NCI-H2081 (cell line): ENCODE measurements at regions not wholly inside any gene's neighbourhood (a gene's known extent, or its start where the extent isn't known, plus 50 kb on each side); places are given as distances from the start of the nearest gene placed in this dataset.
"Not testable (repeated sequence)": the region's sequence is repeated elsewhere in the genome, so short reads cannot be mapped to it uniquely, and the experiment has no call there.

Source experiments
- DNase-seq, 2 experiments: peaks; one replicate each; lab custom pipeline; 2025; lab: John Stamatoyannopoulos, UW

- DNase-seq, result no peak
Observed at GRCh38 chr3:27661797-27662196, 60.3 kb downstream of the EOMES start.

GRCh38 chr3:27659279-27660021 is 62.7 kb downstream of the EOMES start:
- peak; percentile 31 to 43 for DNase-seq

GRCh38 chr3:27658741-27659140 is 63.4 kb downstream of the EOMES start:
- no peak for DNase-seq

DNA sequence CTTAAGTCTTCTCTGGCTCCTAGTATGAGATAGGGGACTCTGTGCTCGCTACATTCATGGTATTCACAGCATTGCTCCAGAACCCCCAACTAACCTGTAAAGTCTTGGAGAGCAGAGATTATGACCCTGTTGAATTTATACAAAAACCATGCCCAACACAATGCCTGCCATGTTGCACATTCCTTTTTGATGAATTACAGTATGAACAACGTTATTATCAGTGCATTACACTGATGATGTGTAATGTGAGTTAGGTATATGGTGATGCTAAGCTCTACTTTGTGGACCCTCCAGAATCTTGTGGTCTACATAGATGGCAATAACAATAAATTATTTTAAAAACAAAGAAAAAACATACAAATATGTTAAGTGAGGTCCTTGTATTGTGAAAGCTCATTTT is 64.3 kb downstream of the EOMES start:
- no peak for DNase-seq

GRCh38 chr3:27657404-27657803 is 64.7 kb downstream of the EOMES start:
- DNase-seq, result no peak

- DNase-seq, result no peak
Observed at GRCh38 chr3:27656790-27657189, 65.3 kb downstream of the EOMES start.

DNA sequence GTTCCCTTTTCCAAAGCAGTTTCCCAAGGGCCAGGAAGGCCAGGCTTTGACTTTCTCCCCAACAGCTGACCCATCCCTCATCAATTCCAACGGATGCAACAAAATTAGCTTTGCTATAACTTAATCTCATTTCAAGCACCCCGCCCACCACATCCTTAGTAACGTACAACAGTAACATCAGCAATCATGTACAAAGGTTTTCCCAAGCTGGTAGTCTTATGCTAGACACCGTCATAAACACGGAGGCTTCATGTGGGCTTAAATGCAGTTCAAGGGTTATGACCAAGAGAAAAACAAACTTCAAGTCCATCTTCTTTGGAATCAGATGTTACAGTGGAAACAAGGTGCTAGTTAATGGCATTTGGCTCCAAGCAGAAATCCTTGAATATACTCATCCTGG is 66.6 kb downstream of the EOMES start:
- DNase-seq, result no peak

DNA sequence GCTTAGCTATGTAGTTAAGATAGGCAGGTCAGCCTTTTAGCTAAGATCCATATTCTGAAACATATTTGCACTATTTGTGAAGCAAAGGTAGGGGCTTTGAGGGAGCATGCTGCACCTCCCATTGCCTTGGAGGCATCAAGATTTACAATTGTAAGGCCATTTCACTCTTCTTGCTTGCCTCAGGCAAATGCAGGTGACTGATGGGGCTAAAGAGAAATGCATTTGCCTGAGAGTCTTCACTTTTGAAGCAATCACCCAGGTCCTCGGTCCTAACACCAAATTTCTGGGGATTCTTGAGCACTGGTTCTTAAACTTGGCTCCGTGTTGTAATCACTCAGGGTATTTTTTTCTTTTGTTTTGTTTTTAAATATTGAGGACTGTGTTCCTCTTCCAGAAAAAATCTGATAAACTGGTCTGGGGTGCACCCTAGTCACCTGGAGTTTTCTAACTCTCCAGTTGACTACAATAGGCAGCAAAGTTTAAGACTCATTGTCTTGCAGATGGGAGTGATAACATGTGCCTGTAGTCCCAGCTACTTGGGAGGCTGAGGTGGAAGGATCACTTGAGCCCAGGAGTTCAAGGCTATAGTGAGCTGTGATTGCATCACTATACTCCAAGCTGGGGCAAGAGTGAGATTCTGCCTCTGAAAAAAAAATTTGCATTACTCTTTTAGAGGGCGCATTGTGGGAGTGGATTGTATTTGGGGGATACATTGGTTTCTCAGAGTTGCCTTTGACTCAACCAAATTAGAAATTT is 68.1 kb downstream of the EOMES start:
- DNase-seq, result no peak

- DNase-seq, result no peak
Observed at GRCh38 chr3:27649277-27649676, 72.8 kb downstream of the EOMES start.

DNA sequence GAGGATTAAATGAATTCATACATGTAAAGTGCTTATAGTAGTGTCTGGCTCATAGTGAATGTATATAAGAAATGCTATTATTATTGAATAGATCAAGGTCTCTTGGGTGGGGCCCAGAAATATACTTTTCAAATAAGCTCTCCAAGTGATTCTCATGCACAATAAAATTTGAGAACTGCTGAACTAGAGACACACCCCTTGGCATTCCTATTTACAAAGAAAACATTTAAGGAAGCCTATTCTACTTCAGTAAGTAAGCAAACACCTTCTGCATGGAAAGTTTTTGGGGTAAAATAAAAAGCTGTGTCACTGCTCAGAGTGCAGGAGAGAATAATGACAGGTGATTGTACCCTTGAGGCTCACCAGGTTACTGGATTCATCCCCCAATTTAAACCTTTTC is 75.2 kb downstream of the EOMES start:
- DNase-seq, result no peak

- no peak for DNase-seq
Observed at GRCh38 chr3:27644941-27645340, 77.2 kb downstream of the EOMES start.

- no peak for DNase-seq
Observed at GRCh38 chr3:27643355-27643754, 78.8 kb downstream of the EOMES start.

DNA sequence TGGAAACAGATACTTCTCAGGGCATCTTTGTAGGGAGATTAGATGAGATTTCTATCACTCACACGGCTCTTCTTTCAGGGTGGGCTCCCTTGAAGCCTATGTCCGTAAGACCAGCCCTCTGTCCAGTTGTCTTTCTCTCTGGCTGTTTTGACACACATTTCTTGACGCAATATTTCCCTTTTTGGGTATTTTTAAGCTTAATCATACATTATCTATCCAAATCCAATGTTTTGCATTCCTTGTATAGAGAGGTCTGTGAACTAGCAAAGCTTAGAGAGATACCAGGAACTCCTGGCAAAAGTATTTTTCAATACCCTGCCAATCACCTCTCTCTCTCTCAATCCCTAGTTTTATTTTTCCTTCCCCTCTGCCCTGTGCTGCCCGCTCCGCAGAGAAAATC is 79.3 kb downstream of the EOMES start:
- no peak for DNase-seq

DNA sequence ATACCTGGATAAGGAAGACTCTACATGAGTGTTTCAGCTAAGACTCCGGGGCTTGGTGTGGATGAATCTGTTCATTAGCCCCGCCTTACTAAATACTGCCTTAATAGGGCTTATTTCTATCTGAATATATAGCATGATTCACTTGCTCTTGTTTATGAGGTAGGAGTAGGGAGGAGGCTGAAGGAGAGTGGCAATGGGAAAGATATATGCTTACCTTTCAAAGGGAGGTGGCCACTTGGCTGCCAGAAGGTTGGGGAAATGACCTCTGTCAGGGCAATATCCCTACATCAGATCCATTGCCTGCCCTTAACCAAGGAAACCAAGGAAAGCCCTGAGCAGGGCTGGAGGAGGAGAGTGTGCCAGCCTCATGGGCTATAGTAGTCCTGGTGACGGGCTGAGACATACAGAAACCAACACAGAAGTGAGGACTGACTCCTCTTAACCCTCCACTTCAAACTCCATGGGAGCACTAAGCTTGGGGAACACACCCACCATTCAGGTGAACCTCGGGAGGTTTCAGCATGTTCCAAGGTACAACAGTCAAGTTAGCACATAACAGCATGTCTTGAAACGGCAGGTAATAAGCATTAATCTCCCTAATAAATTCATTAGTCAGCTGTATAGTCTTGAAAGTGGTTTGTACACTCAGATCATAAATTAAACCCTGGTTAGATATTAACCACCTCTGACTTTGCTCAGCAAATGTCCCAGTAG is 80.1 kb downstream of the EOMES start:
- DNase-seq, result no peak

GRCh38 chr3:27641271-27641800 is 80.8 kb downstream of the EOMES start:
- no peak for DNase-seq

DNA sequence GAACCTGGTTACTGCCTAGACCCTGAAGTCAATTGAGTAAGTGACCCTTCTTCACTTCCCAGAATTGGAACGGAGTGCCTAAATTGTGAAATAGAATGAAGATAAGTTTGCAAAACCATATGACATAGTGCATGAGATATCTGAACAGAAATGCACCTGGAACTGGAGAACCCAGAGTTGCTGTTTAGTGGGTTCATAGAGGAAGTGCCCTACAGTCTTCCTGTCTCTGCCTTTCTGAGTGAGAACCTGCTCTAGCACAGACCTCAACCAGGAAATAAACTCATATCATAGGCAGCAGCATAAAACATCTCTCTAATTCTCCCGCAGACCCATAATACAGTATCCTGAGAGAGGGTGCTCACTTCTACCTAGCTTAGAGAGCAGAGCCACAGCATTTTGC is 82.9 kb downstream of the EOMES start:
- DNase-seq, result no peak

DNA sequence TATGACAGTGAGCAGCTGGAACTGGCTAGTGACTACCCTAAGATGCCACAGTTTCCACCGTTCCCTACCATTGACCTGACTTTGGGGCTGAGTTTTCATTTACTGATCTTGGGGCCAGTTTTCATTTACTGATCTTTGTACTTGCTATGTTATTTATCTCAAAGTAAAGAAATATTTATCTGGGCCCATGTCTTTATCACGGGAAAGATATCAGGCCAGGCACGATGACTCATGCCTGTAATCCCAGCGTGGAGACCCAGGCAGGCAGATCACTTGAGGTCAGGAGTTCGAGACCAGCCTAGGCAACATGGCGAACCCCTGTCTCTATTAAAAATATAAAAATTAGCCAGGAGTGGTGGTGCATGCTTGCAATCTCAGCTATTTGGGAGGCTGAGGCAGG is 83.5 kb downstream of the EOMES start:
- DNase-seq, result no peak

DNA sequence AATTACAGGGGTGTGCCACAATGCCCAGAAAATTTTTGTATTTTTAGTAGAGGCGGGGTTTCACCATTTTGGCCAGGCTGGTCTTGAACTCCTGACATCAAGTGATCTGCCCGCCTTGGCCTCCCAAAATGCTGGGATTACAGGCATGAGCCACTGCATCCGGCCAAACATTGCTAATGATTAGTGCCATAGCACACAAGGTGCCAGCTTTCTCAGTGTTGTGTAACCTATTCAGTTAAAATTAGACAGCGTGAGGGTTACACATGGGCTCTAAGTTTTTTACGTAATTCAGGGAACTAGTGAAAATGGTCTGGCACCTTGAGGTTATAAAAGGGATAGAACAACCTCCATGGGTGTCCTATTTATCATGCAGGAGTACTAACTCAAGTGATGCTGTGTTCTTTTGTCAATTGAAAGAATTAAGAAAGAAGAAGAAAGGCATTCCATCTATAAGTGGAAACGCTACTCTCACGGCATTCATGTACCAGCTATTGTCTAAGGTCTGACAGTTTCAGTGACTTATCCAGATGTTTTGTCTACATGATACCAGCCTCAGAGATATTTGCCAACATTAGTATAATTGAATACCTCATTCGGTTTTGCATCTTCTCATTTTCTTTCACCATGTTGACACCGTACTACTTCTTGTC is 84.7 kb downstream of the EOMES start:
- DNase-seq, result no peak

- not testable (repeated sequence) for DNase-seq
Observed at GRCh38 chr3:27635006-27635405, 87.1 kb downstream of the EOMES start.

GRCh38 chr3:27633224-27633545 is 88.9 kb downstream of the EOMES start:
- DNase-seq, result peak in 1 of 2 experiments; percentile 60

DNA sequence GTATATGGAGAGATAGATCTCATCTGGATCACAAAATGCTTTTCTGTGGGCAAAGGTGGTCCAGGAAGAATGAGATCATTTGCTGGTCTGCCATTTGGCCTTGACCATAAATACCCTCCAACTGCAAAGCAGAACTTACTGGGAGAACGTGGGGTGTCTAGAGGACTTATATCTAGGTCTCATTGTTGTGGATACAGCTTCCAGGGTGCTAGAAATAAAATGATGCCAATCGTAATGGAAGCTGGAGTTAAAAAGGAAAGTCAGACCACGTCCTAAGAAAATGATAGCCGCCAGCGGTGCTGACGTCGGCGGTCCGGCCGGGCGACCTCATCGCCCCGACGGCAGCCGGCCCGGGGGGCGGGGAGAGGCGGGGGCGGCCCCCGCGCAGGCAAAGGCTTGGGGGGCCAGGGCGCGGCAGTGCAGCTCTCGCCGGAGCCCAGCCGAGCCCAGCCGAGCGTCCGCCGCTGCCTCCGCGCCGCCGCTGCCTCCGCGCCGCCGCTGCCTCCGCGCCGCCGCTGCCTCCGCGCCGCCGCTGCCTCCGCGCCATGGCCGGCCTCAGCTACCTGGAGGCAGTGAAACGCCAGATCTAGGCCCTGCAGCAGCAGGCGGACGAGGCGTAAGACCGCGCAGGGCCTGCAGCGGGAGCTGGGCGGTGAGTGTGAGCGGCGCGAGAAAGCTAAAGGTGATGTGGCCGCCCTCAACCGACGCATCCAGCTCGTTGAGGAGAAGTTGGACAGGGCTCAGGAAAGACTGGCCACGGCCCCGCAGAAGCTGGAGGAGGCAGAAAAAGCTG is 89.5 kb downstream of the EOMES start:
- peak in 1 of 2 experiments; percentile 65 for DNase-seq
